ENCODE measurements at regions not wholly inside any gene's neighbourhood (a gene's known extent, or its start where the extent isn't known, plus 50 kb on each side); places are given as distances from the start of the nearest gene placed in this dataset.
"Not testable (repeated sequence)": the region's sequence is repeated elsewhere in the genome, so short reads cannot be mapped to it uniquely, and the experiment has no call there.

GRCh38 chr14:83828406-83828805 is 1701.5 kb upstream of the FLRT2 start:
- DNase-seq (ENCODE audit: low read depth) = no peak

DNA sequence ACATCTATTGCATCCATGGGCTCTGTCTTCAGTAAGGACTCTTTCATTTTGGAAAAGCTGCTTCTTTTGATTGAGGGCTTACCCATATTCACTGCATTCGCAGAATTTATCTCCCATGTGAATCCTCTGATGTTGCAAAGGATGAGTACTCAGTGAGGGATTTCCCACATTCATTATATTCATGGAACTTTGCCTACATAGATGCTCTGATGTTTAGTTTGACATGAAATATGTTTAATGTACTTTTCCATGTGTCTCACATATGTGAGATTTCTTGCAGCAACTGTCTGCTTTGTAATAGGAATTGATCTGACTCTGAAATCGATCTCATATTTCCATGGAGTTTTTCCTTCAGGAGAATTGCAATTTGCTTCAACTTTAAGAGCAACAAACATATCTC is 1699.6 kb upstream of the FLRT2 start:
- DNase-seq (ENCODE audit: low read depth) = no peak

GRCh38 chr14:83838226-83838625 is 1691.7 kb upstream of the FLRT2 start:
- DNase-seq (ENCODE audit: low read depth) = no peak

DNA sequence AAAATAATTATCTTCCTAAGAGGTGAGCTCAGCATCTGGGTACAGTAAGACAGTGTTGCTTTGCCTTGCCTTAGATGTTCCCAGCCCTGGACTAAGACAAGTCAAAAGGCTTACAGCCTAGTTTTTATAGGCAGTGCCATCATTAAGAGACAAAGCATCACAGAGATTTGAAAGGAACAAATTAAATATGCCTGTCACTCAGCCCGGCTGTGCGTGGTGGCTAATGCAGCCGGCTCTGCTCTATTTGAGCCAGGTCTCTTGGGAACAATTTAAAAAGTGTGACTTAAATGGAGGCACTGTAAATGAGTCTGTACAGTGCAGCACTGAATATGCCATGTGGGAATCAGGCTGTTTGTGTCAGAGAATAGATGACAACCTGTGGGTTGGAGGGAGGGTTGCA is 1687.4 kb upstream of the FLRT2 start:
- DNase-seq (ENCODE audit: low read depth) = no peak

DNA sequence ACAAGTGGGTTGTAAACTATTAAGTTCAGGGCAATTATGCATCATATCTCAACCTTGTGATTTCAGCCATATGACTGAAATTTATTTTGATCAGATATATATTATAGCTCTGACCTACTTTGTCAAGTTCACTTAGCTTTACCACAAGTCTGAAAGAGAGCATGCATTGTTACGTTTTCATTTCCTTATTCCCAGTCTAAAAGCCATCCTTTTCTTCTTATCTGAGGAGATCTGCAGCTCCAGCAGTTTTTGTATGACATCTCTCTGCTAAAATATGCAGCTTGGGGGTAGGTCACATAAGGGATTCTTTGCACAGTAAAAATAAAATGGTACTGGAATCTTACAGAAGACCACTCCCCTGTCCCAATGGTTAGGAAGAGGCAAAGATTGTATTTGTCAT is 1682.8 kb upstream of the FLRT2 start:
- DNase-seq (ENCODE audit: low read depth) = no peak

DNA sequence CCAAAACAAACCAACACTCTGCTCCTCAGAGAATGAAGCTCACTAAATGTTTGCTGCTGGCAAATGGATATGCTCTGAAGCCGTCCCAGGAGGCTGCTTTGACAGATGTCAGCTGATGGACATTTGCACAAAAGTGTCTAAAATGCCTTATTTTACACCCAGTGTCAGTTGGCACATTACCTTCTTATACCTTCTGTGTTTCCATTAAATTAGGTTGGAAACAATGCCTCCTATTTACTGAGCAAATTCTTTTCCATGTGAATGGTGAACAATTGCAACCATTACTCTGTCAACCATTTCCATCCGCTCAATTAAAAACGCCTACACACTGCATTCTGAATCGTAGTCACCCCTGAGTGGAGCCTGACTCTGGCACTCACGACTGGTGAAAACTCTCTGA is 1679.9 kb upstream of the FLRT2 start:
- no peak for DNase-seq (ENCODE audit: low read depth)

- no peak for DNase-seq (ENCODE audit: low read depth)
These were observed 1673.6 kb upstream of the FLRT2 start for GRCh38 chr14:83856334-83856733.

DNA sequence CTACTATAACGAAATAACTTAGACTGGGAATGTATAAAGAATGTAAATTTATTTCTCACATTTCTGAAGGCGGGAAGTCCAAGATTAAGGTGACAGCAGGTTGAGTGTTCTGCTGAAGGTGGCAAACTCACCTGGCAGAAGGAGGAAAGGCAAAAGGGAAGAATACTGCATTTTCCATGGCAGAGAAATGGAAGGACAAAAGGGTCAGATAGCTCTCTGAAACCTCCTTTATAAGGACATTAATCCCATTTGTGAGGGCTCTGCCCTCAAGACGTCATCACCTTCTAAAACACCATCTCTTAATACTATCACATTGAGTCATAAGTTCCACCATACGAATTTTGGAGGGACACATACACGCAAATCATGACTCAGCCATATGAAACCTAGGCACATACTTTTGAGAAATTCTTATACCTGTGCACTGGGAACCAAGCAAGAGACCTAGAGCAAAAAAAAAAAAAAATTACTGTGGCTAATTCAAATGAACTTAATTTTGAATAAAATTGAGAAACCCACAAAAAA is 1669.3 kb upstream of the FLRT2 start:
- no peak for DNase-seq (ENCODE audit: low read depth)

DNA sequence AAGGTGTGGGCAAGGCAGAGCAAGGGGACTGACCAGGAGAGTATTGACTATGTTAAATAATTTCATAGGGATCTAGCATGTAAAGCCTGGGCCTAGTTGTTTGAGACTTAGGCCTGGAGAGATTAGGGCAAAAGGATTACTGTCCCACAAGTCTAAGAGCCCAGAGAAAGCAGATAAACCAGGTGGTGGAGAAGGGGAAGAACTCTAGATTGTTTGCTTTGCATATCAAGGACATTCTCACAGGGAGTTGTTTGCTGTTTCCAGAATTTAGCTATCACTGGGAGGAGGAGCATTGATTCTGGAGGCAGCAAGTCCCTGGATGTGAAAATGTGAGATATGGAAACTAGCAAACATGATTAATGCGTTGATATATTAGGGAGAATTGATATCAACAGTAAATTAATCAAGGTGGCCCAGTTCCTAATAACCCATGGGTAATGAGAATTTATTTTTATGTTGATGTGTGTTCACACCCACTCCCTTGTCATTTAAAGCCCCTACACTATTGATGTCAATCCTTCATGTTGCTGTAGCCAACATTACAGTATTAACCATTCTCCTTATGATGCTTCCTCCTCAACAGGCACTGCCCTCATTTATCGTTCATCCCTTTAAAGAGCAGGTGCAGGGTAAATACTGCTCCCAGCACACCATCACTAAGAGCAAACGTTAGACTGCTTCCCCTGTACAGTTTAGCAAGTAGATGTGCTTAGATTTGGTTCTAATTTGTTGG is 1666.7 kb upstream of the FLRT2 start:
- no peak for DNase-seq (ENCODE audit: low read depth)

GRCh38 chr14:83864106-83864505 is 1665.8 kb upstream of the FLRT2 start:
- DNase-seq (ENCODE audit: low read depth) = no peak

GRCh38 chr14:83867566-83868225 is 1662.2 kb upstream of the FLRT2 start:
- no peak for DNase-seq (ENCODE audit: low read depth)

GRCh38 chr14:83870546-83871270 is 1659.2 kb upstream of the FLRT2 start:
- no peak for DNase-seq (ENCODE audit: low read depth)

GRCh38 chr14:83873669-83874068 is 1656.3 kb upstream of the FLRT2 start:
- DNase-seq (ENCODE audit: low read depth) = no peak

DNA sequence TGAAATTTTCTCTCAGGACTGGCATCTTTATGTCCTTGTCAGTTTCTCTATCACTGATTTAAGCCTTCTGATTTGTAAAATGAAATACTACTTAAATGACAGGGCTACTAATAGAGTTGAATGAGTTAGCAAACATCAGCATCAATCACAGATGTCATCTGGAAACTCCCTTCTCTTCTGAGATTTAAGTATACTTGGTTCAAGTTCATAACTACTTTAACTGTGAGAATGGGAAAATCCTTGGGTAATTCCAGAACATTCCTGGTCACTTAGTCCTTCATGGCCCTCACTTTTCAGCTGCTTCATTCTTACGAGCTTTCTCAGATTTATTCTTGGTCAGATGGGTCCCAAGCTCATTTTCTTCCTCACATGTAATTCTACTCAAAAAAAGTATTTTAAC is 1655.3 kb upstream of the FLRT2 start:
- DNase-seq (ENCODE audit: low read depth) = no peak

DNA sequence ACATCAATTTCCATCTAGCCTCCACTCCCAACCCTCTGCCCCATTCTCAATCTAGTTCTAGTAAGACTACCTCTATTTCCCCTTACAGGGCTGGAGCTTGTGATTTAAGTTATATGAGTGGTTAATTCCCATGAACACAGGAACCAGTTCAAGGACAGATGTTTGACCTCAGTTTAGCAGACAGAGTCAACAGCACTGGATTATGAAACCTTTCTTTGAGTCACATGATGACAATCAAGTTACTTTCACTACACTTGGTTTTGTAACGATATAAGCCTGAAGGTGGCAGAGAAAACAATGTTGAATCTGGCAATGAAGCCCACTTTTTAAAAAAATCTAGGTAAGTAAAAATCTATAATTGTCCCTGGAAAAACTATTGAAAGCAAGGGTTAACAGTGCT is 1646.2 kb upstream of the FLRT2 start:
- no peak for DNase-seq (ENCODE audit: low read depth)

DNA sequence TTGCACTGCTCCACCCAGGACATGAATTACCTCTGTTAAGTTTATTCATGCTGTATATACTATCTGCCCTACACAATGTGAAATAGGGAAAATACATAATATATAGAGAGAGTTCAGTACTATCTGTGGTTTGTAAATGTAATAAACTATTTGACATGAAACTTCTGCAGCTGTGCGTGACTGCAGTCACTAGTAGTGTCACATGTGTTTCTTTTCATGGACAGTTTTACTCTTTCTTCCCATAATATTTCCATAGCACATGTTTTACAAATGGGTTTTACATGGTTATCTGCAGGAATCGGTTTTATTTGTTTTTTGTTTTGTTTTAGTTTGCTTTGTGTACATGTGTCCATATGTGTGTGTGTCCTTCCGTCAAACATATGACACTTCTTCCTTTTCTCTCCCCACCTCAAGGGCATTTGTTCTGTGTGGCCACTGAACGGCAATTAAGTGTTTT is 1644.1 kb upstream of the FLRT2 start:
- DNase-seq (ENCODE audit: low read depth) = no peak

- no peak for DNase-seq (ENCODE audit: low read depth)
These were observed 1642.1 kb upstream of the FLRT2 start for GRCh38 chr14:83887866-83888265.

DNA sequence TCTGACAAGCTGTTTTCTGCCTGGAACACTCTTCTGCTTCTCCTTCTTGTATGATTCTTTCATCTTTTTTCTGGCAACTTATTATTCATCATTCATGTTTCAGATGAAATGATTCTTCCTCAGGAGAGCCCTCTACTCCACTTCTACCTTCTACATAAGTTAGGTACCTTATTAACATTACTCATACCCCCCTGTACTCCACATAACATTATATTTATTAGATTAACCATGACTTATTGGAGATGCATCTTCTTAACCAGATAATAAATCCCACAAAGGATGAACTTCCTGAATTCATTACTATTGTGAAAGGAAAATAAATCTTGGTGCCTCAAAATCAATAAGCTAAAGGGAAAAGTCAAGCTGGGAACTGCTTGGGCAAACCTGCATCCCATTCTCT is 1636.5 kb upstream of the FLRT2 start:
- DNase-seq (ENCODE audit: low read depth) = no peak

- no peak for DNase-seq (ENCODE audit: low read depth)
These were observed 1635.4 kb upstream of the FLRT2 start for GRCh38 chr14:83894568-83894967.

GRCh38 chr14:83898558-83898957 is 1631.4 kb upstream of the FLRT2 start:
- not testable (repeated sequence) for DNase-seq (ENCODE audit: low read depth)

DNA sequence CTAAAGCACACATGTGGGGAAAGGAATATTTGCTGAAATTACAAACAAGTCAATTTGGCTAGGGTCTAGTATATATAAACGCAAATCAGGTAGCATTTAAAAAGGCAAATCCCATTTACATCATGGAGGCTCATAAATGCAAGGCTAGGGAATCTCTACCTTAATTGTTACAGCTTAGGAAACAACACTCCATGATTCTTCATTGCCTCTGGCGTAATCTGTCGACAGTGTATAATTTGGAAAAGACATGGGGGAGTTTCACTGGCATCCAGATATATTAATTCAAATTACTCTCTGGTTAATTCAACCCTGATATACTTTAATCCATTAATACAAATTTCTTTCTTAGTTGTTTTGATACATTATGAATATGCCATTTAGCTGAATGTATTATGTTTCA is 1630.2 kb upstream of the FLRT2 start:
- DNase-seq (ENCODE audit: low read depth) = no peak

- DNase-seq (ENCODE audit: low read depth) = no peak
These were observed 1624.8 kb upstream of the FLRT2 start for GRCh38 chr14:83905157-83905556.

DNA sequence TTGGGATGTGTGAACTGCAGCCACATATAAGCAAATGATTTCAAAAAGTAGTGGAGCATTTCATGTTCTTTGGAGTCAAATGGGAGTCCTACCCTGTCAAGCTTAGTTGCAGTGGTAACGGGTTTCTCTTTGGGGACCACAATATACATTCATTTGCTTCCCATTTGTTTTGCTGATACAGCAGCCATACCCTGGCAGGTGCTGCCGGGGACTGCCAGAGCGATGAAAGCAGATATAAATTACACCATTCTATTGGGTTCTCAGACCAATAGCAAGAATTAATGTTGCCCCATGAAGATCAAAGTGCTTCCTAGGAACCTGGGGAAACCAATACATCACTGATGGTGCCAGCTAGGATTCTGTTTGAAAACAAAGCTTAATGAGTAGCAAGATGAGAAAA is 1621.5 kb upstream of the FLRT2 start:
- no peak for DNase-seq (ENCODE audit: low read depth)
